ENCODE measurements at regions not wholly inside any gene's neighbourhood (a gene's known extent, or its start where the extent isn't known, plus 50 kb on each side); places are given as distances from the start of the nearest gene placed in this dataset.
A peak's percentile ranks its signal among the peaks of the same experiment; 100 is the strongest.
"Not testable (repeated sequence)": the region's sequence is repeated elsewhere in the genome, so short reads cannot be mapped to it uniquely, and the experiment has no call there.

DNA sequence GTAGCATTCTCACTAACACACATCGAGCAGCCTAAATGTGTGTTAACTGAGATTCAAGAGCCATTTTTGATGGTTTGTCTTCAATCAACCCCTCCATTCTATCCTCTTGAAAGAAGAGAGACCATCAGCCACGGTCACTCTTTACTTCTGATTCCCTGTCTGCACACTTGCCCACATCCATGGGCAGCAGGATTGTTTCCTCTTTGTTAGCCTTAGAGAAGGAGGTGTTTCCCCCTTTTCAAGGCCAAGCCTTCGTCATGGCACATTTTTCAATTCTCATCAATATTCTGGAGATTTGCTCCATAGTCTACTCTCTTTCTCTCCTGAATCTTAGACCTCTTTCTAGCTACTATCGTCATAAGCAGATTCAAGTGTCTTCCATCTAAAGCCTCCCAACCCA is 522.4 kb upstream of the NAALADL2 start:
- in situ Hi-C loops (cut with HindIII; ENCODE audit: low pct_unique_long_range_greater_than_20kb, low sequenced_read_pairs) = no loop called here
- no peak for DNase-seq (ENCODE audit: low read depth)

DNA sequence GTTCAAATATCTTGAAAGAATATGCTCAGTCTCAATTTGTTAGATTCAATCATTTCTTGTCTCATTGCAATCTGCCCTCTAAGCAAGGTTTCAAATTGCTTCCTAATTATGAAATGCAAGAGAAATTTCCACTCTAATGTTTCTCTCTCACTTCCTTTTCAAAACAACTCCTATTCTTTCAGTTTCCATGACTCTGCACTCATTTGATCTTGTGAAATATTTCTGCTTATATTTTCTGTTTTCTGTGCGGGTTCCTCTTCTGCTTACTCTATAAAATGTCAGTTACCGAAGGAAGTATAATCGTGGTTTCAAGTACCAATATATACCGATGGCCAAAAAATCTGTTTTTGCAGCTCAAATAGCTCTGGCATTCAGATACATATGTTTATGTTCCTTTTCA is 521.9 kb upstream of the NAALADL2 start:
- in situ Hi-C loops (cut with HindIII; ENCODE audit: low pct_unique_long_range_greater_than_20kb, low sequenced_read_pairs) = no loop called here
- DNase-seq (ENCODE audit: low read depth) = no peak

DNA sequence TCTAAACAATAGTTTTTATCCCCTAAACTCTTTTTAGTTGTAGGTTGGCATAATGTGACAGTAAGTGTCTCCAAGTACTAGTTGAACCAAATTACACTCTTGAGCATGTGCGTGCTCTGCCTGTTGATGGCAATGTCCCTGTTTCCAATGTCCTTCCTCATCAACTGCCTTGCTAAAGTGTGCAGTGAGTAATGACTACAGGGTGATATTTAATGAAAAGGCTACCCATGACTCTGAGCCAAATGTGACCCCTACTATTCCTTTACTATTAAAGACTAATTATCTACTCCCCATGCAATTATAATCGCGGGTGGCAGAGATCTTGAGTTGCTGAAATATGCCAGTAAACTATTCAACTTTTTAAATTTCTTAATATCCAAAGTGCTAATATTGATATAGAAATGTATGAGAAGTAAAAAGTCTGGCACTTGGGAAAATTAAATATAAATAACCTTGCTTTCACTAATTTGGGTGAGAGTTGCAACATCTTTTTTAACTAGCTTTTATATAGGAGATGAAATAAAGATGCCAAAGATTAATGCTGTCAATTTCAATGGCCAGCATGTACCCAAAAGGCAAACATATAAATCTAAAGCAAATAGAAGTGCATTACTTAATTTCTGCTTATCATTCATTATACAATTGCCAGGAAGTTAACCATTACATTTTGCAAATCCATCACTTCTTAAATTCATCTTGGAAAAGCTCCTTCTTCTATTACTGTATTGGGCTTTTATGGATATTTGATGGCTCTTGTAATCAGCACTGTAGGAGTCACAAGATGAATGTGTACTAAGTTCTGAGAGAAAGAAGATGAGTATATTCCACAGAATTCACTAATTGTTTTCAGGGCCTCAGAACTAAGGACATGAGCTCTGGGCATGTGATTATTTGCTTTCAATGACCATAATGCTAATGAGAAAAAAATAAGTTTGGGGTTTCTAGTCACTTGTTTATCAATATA is 518.2 kb upstream of the NAALADL2 start:
- no peak for DNase-seq (ENCODE audit: low read depth)
- in situ Hi-C loops (cut with HindIII; ENCODE audit: low pct_unique_long_range_greater_than_20kb, low sequenced_read_pairs) = no loop called here

DNA sequence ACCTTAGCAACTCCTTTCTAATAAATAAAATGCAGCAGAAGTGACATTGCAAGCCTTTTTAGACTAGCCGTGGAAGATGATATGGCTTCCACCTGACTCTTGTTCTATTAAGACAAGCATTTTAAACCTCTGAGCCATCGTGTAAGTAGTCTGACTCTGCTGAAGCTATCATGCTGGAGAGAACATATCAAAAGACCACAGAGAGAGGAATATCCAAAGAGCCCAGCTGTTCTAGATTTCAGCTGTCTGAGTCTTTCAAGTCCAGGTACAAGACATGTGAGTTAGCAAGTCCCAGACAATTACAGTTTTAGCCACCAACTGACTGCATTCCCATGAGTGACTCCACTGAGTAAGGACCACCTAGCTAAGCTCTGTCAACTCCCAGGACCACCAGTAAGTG is 517.0 kb upstream of the NAALADL2 start:
- DNase-seq (ENCODE audit: low read depth) = no peak
- in situ Hi-C loops (cut with HindIII; ENCODE audit: low pct_unique_long_range_greater_than_20kb, low sequenced_read_pairs) = no loop called here

DNA sequence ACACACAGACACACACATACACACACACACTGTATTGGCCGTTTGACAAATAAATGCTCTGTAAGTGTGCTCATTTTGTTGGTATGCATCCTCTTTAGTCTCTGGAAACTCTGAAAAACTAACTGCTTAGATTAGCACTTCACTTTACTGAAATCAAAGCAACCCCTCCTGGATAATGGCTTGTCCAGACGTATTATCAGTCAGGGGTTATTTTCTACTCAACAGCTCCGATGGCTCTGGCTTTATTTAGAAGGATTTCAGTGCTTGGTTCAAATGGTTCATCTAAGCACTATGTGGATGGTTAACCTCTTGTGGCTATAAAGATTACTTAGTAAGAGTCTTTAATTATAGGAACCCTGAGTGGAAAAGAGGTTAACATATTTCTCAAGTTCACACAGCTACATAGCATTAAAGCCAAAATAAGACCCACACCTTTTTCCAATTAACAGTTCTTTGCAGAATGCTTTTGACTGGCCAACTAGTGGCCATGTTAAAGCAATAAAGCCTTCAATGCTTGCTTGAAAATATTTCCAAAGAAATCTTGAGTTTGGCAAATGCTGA is 516.1 kb upstream of the NAALADL2 start:
- in situ Hi-C loops (cut with HindIII; ENCODE audit: low pct_unique_long_range_greater_than_20kb, low sequenced_read_pairs) = no loop called here
- DNase-seq (ENCODE audit: low read depth) = no peak

DNA sequence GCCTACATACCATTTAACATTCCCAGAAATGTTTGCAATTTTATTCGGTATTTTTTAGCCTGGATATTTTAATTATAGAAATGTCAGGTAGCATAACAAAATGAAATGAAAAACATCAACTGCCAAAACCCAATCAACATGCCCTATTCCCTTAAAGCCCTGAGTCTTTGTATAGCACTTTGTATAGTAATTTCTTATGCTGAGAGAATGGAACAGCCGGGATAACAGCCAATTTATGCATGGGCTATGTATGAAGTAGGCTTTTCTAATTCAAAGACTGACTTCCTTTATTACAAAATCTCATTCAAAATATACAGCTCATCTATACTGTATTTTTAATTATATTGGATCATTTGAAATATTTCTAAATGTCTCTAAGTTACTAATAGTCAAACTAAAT is 513.0 kb upstream of the NAALADL2 start:
- DNase-seq (ENCODE audit: low read depth) = no peak
- in situ Hi-C loops (cut with HindIII; ENCODE audit: low pct_unique_long_range_greater_than_20kb, low sequenced_read_pairs) = no loop called here

DNA sequence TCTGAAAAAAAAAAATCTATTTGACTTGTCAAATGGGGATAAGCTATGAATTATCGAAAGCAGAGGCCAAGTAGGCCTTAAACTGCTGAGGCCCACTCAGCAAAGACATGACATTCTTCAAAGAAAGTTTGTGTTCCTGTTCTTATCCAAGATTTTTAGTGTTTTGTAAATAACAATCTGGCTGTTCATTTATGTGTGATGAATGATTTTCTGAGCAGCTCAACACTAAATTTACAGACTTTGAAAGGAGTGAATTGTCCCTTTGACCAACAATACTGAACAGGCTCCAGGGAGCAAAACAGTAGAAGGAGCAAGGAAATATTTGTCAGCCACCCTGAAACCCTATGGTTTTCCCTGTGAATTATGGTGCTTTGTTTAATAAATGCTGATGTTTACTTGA is 512.6 kb upstream of the NAALADL2 start:
- in situ Hi-C loops (cut with HindIII; ENCODE audit: low pct_unique_long_range_greater_than_20kb, low sequenced_read_pairs) = no loop called here
- no peak for DNase-seq (ENCODE audit: low read depth)

DNA sequence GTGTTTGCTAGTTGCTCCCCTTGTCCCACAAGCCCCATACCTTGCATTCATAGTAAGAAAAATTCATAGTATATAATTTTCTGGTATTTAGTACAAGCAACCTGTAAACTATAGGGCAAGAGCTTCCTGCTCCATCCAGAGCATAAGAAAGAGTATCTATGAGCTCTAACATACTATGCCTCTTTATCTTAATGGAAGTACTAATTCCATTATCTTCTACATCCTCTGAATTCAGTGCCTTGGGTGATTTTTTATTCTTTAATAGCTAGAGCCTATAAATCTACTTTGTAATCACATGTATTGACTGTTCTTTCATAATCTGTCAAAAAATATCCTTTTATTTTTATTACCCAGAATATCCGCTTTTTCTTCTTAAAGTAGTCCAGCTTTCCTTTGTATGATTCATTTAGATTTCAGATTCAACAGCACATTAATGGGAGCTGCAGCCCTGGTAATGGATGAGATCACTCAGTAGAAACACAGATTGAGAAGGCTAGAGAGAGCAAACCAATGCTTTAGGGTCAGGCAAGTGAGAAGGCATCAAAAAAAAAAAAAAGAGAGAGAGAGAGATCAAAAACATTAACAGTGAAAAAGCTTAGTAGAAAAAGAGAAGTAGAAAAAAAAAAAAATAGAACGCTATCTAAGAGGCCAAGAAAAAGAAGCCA is 511.5 kb upstream of the NAALADL2 start:
- no peak for DNase-seq (ENCODE audit: low read depth)
- in situ Hi-C loops (cut with HindIII; ENCODE audit: low pct_unique_long_range_greater_than_20kb, low sequenced_read_pairs) = no loop called here

DNA sequence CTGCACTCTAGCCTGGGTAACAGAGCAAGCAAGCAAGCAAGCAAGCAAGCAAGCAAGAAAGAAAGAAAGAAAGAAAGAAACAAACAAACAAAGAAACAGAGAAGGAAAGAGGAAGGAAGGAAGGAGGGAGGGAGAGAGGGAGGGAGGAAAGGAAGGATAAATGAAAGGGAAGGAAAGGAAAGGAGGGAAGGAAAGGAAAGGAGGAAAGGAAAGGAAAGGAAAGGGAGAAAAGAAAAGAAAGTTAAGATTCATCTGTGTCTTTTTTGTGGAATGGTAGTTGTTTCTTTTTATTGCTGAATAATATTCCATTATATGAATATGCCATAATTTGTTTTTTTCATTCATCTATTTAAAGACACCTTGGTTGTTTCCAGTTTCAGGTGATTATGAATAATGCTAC is 506.9 kb upstream of the NAALADL2 start:
- in situ Hi-C loops (cut with HindIII; ENCODE audit: low pct_unique_long_range_greater_than_20kb, low sequenced_read_pairs) = no loop called here
- no peak for DNase-seq (ENCODE audit: low read depth)

DNA sequence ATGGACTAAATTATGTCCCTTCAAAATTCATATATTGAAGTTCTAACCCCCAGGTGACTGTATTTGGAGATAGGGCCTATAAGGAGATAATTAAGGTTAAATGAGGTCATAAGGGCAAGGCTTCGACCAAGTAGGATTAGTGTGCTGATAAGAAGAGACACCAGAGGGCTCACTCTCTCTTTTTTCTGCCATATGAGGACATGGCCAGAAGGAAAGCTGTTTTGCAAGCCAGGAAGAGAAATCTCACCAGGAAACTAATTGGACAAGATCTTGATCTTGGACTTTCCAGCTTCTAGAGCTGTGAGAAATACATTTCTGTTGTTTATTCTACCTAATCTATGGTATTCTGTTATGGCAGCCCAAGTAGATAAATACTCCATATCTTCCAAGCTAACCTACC is 503.6 kb upstream of the NAALADL2 start:
- in situ Hi-C loops (cut with HindIII; ENCODE audit: low pct_unique_long_range_greater_than_20kb, low sequenced_read_pairs) = no loop called here
- peak; percentile 54 for DNase-seq (ENCODE audit: low read depth)

DNA sequence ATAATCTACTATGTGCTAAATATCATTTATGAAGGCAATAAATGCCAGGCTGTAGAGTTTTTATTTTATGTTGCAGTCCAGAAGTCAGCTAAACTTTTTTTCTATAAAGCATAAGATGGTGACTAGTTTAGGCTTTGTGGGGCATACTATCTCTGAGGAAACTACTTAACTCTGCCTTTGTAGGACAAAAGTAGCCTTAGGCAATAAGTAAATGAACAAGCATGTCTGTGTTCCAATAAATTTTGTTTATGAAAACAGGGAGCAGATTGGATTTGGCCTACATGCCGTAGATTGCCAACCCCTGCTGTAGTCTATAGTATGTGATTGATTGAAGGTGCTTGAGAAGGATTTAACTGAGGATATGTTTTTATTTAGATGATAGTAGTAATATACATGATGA is 502.5 kb upstream of the NAALADL2 start:
- DNase-seq (ENCODE audit: low read depth) = no peak
- in situ Hi-C loops (cut with HindIII; ENCODE audit: low pct_unique_long_range_greater_than_20kb, low sequenced_read_pairs) = no loop called here

DNA sequence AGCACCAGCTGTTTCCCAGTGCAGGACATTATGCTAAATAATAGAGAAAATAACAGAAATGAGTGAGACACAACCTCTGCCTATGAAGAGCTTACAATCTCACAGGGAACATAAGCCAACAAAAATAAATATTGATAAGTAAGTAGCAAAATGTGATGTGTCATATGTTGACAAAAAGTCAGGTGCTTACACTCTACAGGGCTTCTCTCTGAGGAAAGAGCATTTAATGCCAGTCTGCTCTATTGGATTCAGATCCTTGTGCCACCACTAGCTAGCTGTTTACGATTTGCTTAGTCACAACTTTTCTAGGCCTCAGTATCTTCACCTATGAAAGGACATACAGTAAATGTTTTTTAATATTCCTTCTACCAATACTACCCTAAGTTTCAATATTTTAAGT is 500.9 kb upstream of the NAALADL2 start:
- in situ Hi-C loops (cut with HindIII; ENCODE audit: low pct_unique_long_range_greater_than_20kb, low sequenced_read_pairs) = no loop called here
- peak; percentile 52 for DNase-seq (ENCODE audit: low read depth)

DNA sequence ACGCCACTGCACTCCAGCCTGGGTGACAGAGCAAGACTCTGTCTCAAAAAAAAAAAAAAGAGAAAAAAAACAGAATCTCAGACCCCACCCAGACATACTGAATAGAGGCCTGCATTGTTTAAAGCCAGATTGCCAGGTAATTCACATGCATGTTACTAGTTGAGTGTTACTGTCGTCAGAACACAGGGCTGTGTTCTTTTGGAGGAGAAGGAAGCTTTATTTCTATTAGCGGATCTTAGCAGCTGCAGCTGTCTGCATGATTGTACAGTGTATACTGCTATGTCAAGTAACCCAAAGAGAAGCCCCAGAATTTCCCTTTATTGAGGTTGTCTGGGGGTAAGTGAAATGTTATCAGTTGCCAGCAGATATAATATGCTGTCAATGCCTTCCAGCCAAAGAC is 496.6 kb upstream of the NAALADL2 start:
- no peak for DNase-seq (ENCODE audit: low read depth)
- in situ Hi-C loops (cut with HindIII; ENCODE audit: low pct_unique_long_range_greater_than_20kb, low sequenced_read_pairs) = no loop called here

DNA sequence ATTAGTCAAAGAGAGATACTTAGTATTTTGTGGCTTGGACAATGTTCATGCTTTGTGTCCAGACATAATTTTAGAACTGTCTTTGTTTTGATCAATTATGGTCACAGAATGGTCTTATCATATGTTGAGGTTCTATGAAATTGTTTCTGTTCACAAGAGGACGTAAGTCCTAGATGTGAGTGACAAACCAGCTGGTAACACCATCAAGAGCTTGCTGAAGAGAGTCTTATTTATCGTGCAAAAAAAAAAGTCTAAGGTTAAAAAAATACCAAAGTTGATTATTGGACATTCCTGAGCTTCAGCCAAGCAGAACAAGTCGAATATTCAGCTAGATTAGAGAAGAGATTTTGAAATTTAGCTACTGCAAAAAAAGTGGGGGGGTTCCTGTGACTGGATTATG is 495.9 kb upstream of the NAALADL2 start:
- in situ Hi-C loops (cut with HindIII; ENCODE audit: low pct_unique_long_range_greater_than_20kb, low sequenced_read_pairs) = no loop called here
- DNase-seq (ENCODE audit: low read depth) = peak; percentile 33

DNA sequence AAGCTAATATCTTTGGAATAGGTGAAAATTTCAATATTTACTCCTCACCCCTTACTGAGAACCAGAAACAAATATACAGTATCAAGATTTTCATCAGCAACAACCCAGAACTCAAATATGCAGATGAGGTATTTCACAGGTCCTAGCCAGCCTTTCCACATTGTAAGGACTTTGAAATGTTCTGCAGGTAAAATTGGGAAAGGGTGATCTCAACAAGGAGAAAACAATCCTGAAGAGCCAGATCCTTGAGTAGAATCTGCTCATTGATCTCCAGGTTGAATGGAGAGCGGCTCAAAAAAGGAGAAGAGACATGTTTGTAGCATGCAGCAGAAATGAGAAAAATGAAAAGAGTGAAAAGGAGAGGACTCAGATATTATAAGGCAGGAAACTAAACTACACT is 493.3 kb upstream of the NAALADL2 start:
- in situ Hi-C loops (cut with HindIII; ENCODE audit: low pct_unique_long_range_greater_than_20kb, low sequenced_read_pairs) = no loop called here
- DNase-seq (ENCODE audit: low read depth) = no peak

DNA sequence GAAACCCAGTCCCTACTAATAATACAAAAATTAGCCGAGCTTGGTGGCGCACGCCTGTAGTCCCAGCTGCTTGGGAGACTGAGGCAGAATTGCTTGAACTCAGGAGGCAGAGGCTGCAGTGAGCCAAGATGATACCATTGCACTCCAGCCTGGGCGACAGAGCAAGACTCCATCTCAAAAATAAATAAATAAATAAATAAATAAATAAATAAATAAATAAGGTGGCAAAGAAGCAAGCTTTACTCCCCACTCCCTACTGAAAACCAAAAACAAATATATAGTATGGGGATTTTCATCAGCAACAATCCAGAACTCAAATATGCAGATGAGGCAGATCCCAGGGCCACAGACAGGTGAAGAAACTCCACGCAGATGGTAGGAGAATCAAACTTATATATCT is 492.2 kb upstream of the NAALADL2 start:
- in situ Hi-C loops (cut with HindIII; ENCODE audit: low pct_unique_long_range_greater_than_20kb, low sequenced_read_pairs); DNase-seq (ENCODE audit: low read depth): not testable (repeated sequence)

DNA sequence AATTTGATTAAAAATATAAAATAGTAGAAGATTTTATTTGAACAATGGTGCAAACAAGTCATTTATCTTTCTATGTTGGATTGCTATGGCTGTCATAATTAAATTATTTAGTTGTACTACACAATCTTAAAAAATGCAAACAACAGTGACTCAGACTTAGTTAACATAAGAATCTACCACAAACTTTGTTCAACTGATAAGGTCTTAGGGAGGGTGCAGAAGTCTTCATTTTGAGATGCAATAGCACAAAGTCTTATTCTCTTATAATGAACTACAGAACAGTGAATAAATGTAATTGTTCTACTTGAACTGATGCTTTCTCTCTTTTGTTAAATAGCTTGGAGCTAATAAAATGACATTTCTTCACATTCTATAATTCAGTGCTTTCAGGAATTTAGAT is 482.8 kb upstream of the NAALADL2 start:
- in situ Hi-C loops (cut with HindIII; ENCODE audit: low pct_unique_long_range_greater_than_20kb, low sequenced_read_pairs) = no loop called here
- no peak for DNase-seq (ENCODE audit: low read depth)

DNA sequence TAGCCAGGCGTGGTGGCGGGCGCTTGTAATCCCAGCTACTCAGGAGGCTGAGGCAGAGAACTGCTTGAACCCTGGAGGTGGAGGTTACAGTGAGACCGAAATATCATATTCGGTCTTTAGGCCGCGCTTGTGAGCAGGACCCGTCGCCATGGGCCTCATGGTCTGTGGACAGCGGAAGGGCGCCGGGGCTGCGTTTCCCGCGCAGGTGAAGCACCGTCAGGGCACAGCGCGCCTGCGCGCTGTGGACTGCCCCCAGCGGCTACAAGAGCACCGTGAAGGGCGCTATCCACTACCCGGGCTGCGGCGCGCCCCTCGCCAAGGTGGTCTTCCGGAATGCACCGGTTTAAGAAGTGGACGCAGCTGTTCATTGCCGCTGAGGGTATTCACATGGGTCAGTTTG is 482.0 kb upstream of the NAALADL2 start:
- DNase-seq (ENCODE audit: low read depth) = no peak
- in situ Hi-C loops (cut with HindIII; ENCODE audit: low pct_unique_long_range_greater_than_20kb, low sequenced_read_pairs) = no loop called here

DNA sequence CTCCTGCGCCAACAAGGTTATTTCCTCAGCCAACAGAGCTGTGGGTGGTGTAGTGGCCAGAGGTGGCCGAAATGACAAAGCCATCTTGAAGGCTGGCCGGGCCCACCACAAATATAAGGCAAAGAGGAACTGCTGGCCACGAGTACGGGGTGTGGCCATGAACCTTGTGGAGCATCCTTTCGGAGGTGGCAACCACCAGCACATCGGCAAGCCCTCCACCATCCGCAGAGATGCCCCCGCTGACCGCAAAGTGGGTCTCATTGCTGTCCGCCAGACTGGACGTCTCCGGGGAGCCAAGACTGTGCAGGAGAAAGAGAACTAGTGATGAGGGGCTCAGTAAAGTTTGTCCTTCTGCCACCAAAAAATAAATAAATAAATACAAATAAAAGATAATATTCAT is 481.4 kb upstream of the NAALADL2 start:
- in situ Hi-C loops (cut with HindIII; ENCODE audit: low pct_unique_long_range_greater_than_20kb, low sequenced_read_pairs) = no loop called here
- DNase-seq (ENCODE audit: low read depth) = no peak

Data from Caki2 (cell line).